Lower leg skin (tissue), 3 donors: ENCODE measurements at regions not wholly inside any gene's neighbourhood (a gene's known extent, or its start where the extent isn't known, plus 50 kb on each side); places are given as distances from the start of the nearest gene placed in this dataset.

Experiments
- CTCF ChIP-seq, 3 donors: fragments of 450-650 bp; IDR thresholded peaks; one replicate each; pipeline ENCODE4 v1.5.1; 2016; ENCODE audit warnings: antibody characterized with exemption in 3 of 3, mild to moderate bottlenecking in 3 of 3, moderate library complexity in 2 of 3
- POLR2A ChIP-seq, 2 donors: fragments of 450-650 bp; IDR thresholded peaks; one replicate each; pipeline ENCODE4 v1.6.1; 2016 to 2017; ENCODE audit warnings: antibody characterized with exemption in 2 of 2, mild to moderate bottlenecking in 1 of 2, moderate library complexity in 1 of 2

GRCh38 chr12:68453876-68454275 lies 121.7 kb upstream of the MDM1 start:
- TF ChIP-seq CTCF (IDR thresholded peaks at IDR 0.05) = no peak
- no peak for TF ChIP-seq POLR2A (IDR thresholded peaks at IDR 0.05)
